ENCODE measurements at regions not wholly inside any gene's neighbourhood (a gene's known extent, or its start where the extent isn't known, plus 50 kb on each side); places are given as distances from the start of the nearest gene placed in this dataset.

- no peak overlapping the region for H3K4me3 Mint-ChIP-seq
- H3K4me1 Mint-ChIP-seq (ENCODE audit: low read depth), result no peaks in the 10 kb centered on the region
- no peak overlapping the region for H3K27ac Mint-ChIP-seq
- no peak for DNase-seq
- no peak for TF ChIP-seq CTCF (IDR thresholded peaks at IDR 0.05)
- H3K27me3 Mint-ChIP-seq (ENCODE audit: insufficient read depth), result peaks cover 8% of the 10 kb centered on the region
- no peaks in the 10 kb centered on the region for H3K9me3 Mint-ChIP-seq
- no peaks in the 10 kb centered on the region for H3K36me3 Mint-ChIP-seq (ENCODE audit: low read depth)
Observed at GRCh38 chr6:145228962-145229582, 506.2 kb downstream of the EPM2A start.

- no peaks in the 10 kb centered on the region for H3K9me3 Mint-ChIP-seq
- H3K36me3 Mint-ChIP-seq (ENCODE audit: low read depth), result no peaks in the 10 kb centered on the region
- DNase-seq, result no peak
- no peak overlapping the region for H3K4me3 Mint-ChIP-seq
- H3K27ac Mint-ChIP-seq, result no peak overlapping the region
- H3K4me1 Mint-ChIP-seq (ENCODE audit: low read depth), result no peaks in the 10 kb centered on the region; the same call in 1 of the 2 replicates
- H3K27me3 Mint-ChIP-seq (ENCODE audit: insufficient read depth), result peaks cover 7% of the 10 kb centered on the region
- TF ChIP-seq CTCF (IDR thresholded peaks at IDR 0.05), result no peak
Observed at GRCh38 chr6:145233955-145234354, 501.4 kb downstream of the EPM2A start.

- DNase-seq, result peak; percentile 2
- Mint-ChIP-seq H3K4me1 (ENCODE audit: low read depth) (no peaks in the 10 kb centered on the region; the same call in 1 of the 2 replicates), H3K27ac (no peak overlapping the region), H3K4me3 (no peak overlapping the region), H3K27me3 (ENCODE audit: insufficient read depth) (peaks cover 7% of the 10 kb centered on the region), H3K36me3 (ENCODE audit: low read depth) (no peaks in the 10 kb centered on the region), H3K9me3 (no peaks in the 10 kb centered on the region)
- no peak for TF ChIP-seq CTCF (IDR thresholded peaks at IDR 0.05)
Observed at GRCh38 chr6:145235207-145235606, 500.1 kb downstream of the EPM2A start.

GRCh38 chr6:145238787-145239186 is 496.5 kb downstream of the EPM2A start:
- Mint-ChIP-seq H3K27me3 (ENCODE audit: insufficient read depth) (peaks cover 2% of the 10 kb centered on the region; the same call in 1 of the 2 replicates), H3K9me3 (no peaks in the 10 kb centered on the region), H3K4me1 (ENCODE audit: low read depth) (peaks cover 17% of the 10 kb centered on the region), H3K4me3 (no peak overlapping the region), H3K27ac (no peak overlapping the region), H3K36me3 (ENCODE audit: low read depth) (peaks cover 3% of the 10 kb centered on the region; the same call in 1 of the 2 replicates)
- no peak for TF ChIP-seq CTCF (IDR thresholded peaks at IDR 0.05)
- no peak for DNase-seq

GRCh38 chr6:145241039-145241438 is 494.3 kb downstream of the EPM2A start:
- H3K9me3 Mint-ChIP-seq, result no peaks in the 10 kb centered on the region
- no peak for TF ChIP-seq CTCF (IDR thresholded peaks at IDR 0.05)
- H3K27me3 Mint-ChIP-seq (ENCODE audit: insufficient read depth), result peaks cover 4% of the 10 kb centered on the region; the same call in 1 of the 2 replicates
- peaks cover 3% of the 10 kb centered on the region; the same call in 1 of the 2 replicates for H3K36me3 Mint-ChIP-seq (ENCODE audit: low read depth)
- peaks cover 17% of the 10 kb centered on the region for H3K4me1 Mint-ChIP-seq (ENCODE audit: low read depth)
- H3K27ac Mint-ChIP-seq, result peak overlapping the region; percentile 79
- peak; percentile 62 for DNase-seq
- H3K4me3 Mint-ChIP-seq, result peak overlapping the region; percentile 13; the same call in 1 of the 2 replicates

All from HFFc6 (cell line).